Ammon's horn (tissue), 1 donor: ENCODE measurements at regions not wholly inside any gene's neighbourhood (a gene's known extent, or its start where the extent isn't known, plus 50 kb on each side); places are given as distances from the start of the nearest gene placed in this dataset.
"Not testable (repeated sequence)": the region's sequence is repeated elsewhere in the genome, so short reads cannot be mapped to it uniquely, and the experiment has no call there.

Experiments used
- DNase-seq: peaks from one replicate; pipeline ENCODE4 v3.0.0-alpha.2; 2016; ENCODE audit warnings: low spot score

DNA sequence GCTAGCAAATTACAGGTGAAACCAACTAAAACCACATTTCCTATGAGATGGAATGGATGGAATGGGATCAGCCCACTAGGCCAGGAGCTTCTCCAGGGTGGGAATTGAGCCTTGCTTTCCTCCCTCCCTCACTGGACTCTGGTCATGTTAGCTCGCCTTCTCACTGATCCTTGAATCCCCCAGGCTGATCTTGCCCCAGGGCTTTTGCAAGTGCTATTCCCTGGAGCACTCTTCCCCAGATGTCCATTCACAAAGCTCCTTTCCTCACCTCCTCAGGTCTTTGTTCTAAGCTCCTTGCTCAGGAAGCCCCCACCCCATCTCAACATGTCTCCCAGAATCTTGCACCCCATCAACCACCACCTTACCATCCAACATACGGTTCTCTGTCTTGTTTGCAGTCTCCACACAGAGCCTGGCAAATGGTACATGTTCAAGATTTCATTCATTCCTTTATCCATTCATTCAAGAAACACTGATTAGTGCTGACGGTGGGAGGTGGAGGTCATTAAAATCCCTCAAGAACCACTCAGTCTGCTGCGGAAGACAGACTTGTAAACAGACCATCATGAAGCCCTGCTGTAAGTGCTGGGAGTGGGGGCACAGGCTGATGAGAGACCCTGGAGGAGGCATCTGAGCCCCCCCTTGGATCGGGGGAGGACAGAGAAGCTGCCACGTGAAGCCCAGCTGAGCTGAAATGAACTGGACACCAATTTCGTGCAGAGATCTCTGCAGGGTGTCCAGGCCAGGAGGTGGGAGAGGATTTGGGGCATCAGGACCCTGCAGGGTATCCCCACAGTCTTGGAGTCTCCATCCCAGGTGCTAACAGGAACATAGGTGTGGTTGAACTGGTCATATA lies 141.7 kb downstream of the BARX1 start:
- DNase-seq: no peak

DNA sequence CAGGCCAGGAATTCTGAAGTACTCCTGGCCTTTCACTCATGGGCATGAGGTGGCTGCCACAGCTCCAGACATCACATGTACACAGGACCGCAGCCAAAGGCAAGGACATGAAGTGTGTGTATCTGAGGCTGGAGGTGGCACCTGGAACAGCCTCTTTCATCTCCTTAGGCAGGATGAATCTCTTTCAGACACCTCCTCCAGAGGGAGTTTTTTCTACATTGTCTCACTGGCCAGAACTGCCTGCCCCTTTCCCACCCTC lies 142.8 kb downstream of the BARX1 start:
- no peak for DNase-seq

DNA sequence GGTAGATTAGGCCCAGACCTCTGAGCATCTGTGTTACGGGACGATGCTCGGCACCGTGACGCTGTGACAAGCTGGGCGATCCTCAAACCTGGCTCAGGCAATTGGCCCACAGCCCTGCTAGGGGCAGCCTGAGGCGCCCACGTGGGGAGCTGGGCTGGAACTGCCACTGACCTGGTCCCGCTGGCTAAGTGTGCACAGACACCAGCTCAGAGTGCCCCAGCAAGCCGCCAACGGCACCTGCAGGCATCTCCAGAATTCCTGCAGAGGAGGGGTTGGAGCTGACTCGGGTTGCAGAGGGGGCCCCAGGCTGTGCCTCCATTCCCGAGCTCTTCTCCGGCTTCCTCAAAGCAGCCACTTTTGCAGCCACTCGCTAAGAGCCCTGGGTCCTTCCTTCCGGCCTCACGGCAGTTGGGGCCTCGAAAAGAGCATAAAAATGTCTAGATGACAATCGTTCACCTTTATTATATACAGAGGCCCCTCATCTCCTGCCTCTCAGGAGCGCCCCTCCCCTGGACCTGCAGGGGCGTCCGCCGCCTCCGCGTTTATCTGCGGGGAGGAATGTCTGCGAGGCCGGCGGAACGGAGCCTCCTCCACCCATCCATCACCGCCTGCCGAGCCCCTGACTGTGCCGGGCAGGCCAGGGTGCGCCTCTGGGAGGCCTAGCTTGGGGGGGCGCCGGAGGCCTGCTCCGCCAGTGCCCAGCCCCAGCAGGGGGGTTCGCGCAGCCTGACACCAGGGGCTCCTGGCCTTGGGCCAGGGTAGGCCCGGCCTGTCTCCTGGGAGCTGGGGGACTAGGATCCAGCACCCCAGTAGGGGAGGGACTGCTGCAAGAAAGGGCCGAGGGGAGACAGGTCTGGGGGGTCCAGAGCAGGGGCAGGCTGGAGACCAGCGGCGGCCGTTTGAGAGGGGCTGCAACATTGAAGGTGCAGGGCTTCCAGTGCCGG lies 144.9 kb downstream of the BARX1 start:
- DNase-seq: no peak

DNA sequence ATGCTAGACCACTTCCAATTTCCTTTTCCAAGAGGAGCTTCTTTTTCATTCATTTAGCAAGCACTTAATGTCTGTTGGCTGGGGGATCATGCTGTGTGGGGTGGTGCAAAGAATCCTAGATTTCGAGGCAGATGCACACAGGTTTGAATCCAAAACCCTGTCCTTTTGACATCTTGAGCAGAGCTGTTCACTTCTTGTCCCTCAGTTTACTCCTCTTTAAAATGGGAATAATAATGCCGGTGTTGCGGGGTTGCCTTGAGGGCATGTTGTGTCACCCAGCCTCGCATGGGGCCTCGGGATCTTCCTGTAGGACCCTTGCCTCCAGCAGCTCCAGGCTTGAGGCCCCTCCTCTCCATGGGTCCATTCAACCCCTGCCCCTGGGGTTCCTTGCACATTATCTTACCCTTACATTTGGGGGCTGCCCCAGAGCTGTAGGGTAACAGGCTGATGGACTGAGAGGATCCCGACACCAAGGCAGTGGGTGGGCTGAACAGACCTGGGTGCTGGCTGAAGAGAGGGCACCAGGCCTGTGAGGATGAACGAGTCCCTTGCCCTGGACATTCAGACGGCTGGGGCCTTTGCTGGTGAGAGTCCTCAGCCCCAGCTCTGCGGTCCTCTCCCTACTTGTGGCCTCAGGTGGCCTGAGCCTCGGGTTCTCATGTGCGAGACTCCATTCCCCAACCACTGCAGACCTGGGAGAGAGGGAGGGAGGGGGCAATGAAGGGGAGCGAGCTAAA lies 145.8 kb downstream of the BARX1 start:
- no peak for DNase-seq

DNA sequence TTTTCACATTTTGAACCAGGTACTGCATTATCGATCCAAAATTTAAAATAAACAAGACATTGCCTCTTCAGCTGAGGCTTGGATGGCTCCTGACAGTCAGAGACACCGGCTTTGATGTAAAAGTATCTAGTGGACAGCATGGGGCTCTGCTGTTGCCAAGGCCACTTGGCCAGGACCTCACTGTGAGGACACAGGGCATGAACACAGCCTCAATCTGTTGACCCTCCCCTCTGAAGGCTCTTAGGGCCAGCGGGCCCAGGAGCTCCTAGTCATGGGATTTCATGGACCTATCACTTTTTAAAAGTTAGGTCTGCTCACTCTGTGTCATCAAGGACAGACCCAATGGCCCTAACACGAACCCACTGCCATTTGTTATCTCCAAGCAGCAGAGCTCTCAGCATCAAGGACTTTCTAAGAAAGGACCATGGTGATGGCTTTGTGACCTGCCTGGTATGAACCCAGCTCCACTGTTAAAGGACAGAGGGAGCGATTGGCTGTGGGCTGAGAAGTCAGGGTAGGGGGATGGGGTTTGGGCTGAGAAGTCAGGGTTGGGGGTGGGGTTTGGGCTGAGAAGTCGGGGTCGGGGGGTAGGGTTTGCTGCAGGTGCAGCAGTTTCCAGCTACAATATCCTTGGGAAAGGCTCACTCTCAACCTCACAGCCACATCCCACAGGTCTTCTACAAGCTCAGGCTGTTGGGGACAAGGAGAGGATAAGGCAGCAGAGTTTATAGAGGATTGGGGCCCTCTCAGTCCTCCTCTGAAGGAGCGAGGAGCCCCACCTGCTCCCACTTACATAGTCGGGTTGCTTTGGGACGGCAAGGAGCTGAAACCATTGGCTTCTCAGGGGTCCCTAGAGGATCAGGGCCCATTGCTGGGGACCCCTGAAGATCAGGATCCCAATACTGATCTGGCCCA lies 146.8 kb downstream of the BARX1 start:
- DNase-seq: no peak

- DNase-seq: no peak
Observed at GRCh38 chr9:93807166-93808074, 147.7 kb downstream of the BARX1 start.

- DNase-seq: no peak
Observed at GRCh38 chr9:93801581-93802284, 153.4 kb downstream of the BARX1 start.

DNA sequence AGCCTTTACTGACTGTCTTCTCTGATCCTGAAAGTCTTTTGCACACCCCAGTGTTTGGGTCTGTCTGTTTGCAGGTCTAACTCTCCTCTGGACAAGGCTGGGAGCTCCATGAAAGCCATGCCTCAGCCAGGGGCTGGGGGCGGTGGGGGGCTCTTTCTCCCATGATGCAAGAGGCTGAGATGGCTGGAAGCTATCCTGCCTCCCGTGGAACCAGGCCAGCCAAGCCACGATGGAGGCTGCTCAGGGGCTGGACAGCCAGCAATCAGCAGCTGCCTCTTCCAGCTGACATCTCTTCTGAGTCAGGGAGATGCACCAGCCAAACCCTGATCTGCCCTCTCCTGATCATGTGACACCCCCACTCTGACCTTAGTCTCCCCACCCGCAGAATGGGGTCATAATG lies 154.0 kb downstream of the BARX1 start:
- DNase-seq: no peak

GRCh38 chr9:93792358-93792757 lies 162.8 kb downstream of the BARX1 start:
- no peak for DNase-seq

- no peak for DNase-seq
Observed at GRCh38 chr9:93786204-93786603, 169.0 kb downstream of the BARX1 start.

DNA sequence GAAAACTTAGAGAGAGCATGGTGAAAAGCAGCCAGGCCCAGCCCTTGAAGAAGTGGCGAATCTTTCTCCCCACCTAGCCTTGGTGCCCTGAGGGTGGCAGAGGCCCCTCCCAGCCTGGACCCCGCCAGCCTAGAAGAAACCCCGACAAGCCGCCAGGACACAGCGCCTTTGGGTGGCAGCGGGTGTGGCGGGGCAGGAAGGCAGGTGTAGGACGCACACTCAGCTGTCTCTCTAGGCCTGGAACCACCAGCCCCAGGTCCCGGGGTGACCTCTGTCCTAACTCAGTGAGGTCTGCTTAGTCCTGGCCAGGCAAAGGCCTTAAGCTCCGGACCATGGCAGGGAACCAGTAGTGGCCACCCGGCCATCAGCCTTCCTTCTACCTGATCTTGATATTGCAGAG lies 178.3 kb downstream of the BARX1 start:
- no peak for DNase-seq

DNA sequence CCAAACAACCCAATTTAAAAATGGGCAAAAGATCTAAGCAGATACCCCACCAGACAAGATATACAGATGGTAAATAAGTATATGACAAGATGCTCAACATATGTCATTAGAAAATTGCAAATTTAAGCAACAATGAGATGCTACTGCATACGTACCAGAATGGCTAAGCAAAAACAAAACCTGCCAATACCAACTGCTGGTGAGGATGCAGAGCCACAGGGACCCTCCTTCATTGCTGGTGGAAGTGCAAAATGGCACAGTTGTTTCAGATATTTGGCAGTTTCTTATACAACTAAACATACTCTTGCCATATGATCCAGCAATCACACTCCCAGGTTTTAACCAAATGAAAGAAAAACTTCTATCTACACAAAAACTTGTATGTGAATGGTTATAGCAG lies 178.9 kb downstream of the BARX1 start:
- no peak for DNase-seq

DNA sequence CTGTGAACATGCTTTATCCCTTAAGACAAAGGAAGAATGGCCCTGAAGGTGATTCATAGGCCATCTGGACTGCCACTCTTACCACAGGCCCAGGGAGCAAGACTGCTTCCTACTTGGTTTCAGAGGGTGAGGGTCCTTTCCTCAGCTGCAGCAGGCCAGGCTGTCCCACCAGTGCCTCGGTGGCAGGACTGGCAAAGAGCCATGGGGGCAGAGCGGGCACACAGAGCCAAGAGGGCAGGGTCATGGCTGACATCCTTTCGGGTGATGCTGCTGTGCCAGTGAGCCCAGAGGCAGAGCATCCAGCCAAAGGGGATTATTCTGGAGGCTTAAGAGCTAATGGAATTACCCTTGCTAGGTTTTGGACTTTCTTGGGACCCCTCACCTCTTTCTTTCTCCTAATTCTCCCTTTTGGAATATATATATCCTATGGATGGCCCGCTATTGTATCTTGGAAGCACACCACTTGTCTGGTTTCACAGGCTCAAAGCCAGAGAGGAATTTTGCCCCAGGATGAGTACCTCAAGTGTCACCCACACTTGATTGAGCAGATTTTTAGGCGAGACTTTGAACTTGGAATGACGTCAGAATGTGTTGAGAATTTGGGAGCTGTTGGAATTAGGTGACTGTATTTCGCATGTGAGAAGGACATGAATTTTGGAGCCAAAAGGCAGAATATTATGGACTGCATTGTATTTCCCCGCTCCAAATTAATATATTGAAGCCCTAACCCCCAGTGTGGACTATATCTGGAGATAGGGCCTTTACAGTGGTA lies 180.6 kb downstream of the BARX1 start:
- no peak for DNase-seq

- no peak for DNase-seq
Observed at GRCh38 chr9:93771276-93771675, 183.9 kb downstream of the BARX1 start.

DNA sequence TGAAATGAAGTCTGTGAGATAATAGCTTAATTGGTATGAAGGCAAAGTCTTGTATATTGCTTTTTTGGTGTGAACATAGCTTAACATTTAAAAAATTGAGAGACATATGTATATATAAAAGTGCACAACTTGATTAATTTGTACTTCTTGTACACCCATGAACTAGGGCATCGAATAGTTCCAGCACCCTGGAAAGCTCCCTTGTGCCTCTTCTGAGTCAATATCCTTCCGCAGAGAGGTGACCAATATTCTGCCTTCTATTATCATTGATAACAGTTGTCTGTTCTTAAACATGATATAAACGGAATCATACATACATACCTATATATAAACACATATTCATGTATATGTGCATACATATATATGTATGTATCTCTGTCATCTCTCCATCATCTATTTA lies 185.4 kb downstream of the PHF2 start:
- no peak for DNase-seq

- DNase-seq: no peak
Observed at GRCh38 chr9:93750045-93750444, 173.7 kb downstream of the PHF2 start.

DNA sequence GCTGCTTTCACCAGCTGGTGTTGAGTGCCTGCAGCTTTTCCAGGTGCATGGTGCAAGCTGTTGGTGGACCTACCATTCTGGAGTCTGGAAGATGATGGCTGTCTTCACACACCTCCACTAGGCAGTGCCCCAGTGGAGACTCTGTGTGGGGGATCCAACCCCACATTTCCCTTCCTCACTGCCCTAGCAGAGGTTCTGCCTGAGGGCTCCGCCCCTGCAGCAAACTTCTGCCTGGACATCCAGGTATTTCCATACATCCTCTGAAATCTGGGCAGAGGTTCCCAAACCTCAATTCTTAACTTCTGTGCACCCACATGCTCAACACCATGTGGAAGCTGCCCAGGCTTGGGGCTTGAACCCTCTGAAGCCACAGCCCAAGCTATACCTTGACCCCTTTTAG lies 172.4 kb downstream of the PHF2 start:
- not testable (repeated sequence) for DNase-seq

- DNase-seq: no peak
Observed at GRCh38 chr9:93731963-93732362, 155.6 kb downstream of the PHF2 start.

GRCh38 chr9:93730648-93731047 lies 154.3 kb downstream of the PHF2 start:
- DNase-seq: no peak
